ENCODE measurements at regions not wholly inside any gene's neighbourhood (a gene's known extent, or its start where the extent isn't known, plus 50 kb on each side); places are given as distances from the start of the nearest gene placed in this dataset.

DNA sequence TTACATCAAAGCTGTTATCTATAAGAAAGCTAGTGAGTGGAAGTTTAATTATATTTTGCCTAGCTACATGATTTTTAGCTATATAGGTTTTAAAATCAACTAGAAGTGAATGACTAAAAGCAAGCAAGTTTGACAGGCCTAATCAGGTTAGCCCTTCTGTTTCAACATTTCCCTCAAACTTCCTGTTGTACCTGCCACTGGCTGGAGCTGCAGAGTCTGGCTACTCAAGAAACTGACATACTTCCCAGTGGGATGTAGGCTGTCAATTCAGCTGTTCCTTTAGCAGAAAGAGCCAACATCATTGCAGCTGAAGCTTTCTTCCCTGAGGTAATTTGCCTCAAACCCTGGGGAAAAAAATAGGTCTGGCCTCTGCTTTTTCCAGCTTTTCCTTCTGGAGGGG lies 87.1 kb upstream of the TNR start:
- no peaks in the 10 kb centered on the region for H3K27me3 ChIP-seq
- no peak overlapping the region for H3K4me3 ChIP-seq
- ATAC-seq = no peak
- H3K9me3 ChIP-seq = no peaks in the 10 kb centered on the region
- TF ChIP-seq POLR2AphosphoS5 (IDR thresholded peaks at IDR 0.05) (no peak), POLR2A (IDR thresholded peaks at IDR 0.05) (no peak), EP300 (IDR thresholded peaks at IDR 0.05) (no peak)
- TF ChIP-seq, protein P1, sequence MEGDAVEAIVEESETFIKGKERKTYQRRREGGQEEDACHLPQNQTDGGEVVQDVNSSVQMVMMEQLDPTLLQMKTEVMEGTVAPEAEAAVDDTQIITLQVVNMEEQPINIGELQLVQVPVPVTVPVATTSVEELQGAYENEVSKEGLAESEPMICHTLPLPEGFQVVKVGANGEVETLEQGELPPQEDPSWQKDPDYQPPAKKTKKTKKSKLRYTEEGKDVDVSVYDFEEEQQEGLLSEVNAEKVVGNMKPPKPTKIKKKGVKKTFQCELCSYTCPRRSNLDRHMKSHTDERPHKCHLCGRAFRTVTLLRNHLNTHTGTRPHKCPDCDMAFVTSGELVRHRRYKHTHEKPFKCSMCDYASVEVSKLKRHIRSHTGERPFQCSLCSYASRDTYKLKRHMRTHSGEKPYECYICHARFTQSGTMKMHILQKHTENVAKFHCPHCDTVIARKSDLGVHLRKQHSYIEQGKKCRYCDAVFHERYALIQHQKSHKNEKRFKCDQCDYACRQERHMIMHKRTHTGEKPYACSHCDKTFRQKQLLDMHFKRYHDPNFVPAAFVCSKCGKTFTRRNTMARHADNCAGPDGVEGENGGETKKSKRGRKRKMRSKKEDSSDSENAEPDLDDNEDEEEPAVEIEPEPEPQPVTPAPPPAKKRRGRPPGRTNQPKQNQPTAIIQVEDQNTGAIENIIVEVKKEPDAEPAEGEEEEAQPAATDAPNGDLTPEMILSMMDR (IDR thresholded peaks at IDR 0.05) = no peak
- H3K36me3 ChIP-seq = no peaks in the 10 kb centered on the region
- no peaks in the 10 kb centered on the region for H3K4me1 ChIP-seq
- no peak overlapping the region for H3K27ac ChIP-seq

DNA sequence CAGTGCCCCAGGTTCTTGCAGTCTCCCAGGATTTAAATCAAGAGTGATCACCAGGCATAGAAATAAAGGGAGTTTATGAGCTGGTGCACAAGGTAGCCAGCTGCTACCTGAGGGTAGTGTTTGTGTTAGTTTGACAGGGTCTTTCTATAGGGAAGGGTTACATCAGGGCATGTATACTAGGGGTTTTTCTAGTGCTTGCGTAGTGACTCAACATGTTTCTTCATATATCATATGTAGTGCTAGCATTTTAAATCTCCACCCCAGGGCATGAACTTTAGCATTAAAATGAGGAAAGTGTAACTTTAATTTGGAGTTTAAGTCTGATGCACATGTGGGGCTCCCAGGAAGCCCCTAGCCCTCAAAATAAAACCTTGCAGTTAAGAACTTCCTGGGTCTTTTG lies 86.5 kb upstream of the TNR start:
- Histone ChIP-seq H3K27ac (no peak overlapping the region), H3K27me3 (no peaks in the 10 kb centered on the region), H3K9me3 (no peaks in the 10 kb centered on the region), H3K36me3 (no peaks in the 10 kb centered on the region), H3K4me3 (no peak overlapping the region), H3K4me1 (no peaks in the 10 kb centered on the region)
- WGBS, 2 donors (ENCODE audit: low coverage in 1 of 2) = 88 to 100% methylated on average over 1 of the region's 1 CpG
- ATAC-seq = no peak
- no peak for TF ChIP-seq POLR2AphosphoS5 (IDR thresholded peaks at IDR 0.05)

DNA sequence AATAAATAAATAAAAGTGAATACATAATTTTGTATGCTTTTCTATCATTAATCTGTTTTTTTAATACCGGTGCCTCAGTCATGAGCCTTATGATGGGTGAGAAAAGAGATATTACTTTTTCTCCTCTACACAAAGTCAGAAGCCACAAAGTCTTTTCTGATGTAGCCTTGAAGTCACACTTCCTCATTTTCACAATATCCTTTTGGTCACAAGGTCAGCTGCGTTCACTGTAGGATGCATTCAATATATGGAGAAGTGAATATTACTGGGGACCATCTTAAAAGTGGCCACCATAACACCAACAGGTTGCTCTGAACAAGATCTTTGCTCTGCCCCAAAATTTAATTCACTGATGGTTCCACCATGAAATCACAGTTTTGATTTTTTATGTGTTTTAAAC lies 83.3 kb upstream of the TNR start:
- TF ChIP-seq EP300 (IDR thresholded peaks at IDR 0.05) (no peak), POLR2A (IDR thresholded peaks at IDR 0.05) (no peak), POLR2AphosphoS5 (IDR thresholded peaks at IDR 0.05) (no peak)
- TF ChIP-seq, protein P1 (IDR thresholded peaks at IDR 0.05) = no peak
- no peak overlapping the region for H3K4me3 ChIP-seq
- no peak overlapping the region for H3K27ac ChIP-seq
- no peaks in the 10 kb centered on the region for H3K36me3 ChIP-seq
- H3K9me3 ChIP-seq = no peaks in the 10 kb centered on the region
- ATAC-seq = no peak
- WGBS, 2 donors (ENCODE audit: low coverage in 1 of 2) = 67 to 84% methylated on average over 2 of the region's 2 CpGs
- no peaks in the 10 kb centered on the region for H3K4me1 ChIP-seq
- no peaks in the 10 kb centered on the region for H3K27me3 ChIP-seq

DNA sequence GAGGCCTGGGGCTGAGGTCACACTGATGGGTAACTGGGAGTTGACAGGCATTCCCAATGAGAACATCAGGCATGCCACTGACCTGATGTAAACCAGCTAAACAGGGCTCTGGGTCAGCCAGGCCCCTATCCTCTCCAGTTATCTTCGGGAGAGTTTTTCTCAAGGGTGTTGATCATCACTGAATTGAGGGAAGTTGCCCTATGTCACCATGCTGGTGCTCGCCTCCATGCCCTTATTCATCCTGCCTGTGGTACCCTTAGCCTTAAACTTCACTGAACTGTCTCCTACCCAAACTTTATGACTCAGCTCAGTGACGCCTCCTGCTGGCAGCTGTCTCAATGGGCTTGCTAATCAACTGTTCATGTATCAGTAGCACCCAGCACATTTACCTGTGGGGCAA lies 80.7 kb upstream of the TNR start:
- Histone ChIP-seq H3K36me3 (no peaks in the 10 kb centered on the region), H3K27me3 (no peaks in the 10 kb centered on the region), H3K4me1 (no peaks in the 10 kb centered on the region), H3K27ac (no peak overlapping the region), H3K9me3 (peaks cover 0 to 10% (median 0%) of the 10 kb centered on the region in 3 donors), H3K4me3 (no peak overlapping the region)
- no peak for TF ChIP-seq POLR2A (IDR thresholded peaks at IDR 0.05)
- TF ChIP-seq, protein P1 (IDR thresholded peaks at IDR 0.05) = no peak
- no peak for TF ChIP-seq EP300 (IDR thresholded peaks at IDR 0.05)
- TF ChIP-seq POLR2AphosphoS5 (IDR thresholded peaks at IDR 0.05) = no peak
- 56% methylated on average over 3 of the region's 3 CpGs; no CpG with 5 or more reads in 1 of the 2 donors for WGBS, 2 donors (ENCODE audit: low coverage in 1 of 2)
- ATAC-seq = no peak

DNA sequence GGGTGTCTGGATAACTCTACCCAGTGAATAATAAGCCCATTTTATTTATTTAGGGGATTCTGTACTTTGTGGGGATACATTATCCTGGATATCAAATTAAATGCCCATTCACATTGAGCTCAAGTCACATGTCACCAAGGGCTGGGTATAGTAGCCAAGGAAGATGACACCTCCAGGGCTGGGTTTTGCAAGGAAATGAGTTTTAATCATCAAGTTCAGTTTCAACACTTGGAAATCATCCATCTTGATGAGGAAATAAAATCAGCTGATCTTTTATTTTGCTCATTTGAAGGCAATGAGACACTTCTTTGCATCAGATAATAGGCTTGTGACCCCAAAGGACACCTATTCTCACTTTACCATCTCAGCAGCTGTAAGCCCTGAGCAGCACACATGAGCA lies 80.0 kb upstream of the TNR start:
- peak; percentile 57 for ATAC-seq

More for the DNA sequence above, 80.0 kb upstream of the TNR start:
- Histone ChIP-seq H3K27ac (no peak overlapping the region), H3K9me3 (peaks cover 0 to 10% (median 0%) of the 10 kb centered on the region in 3 donors), H3K36me3 (no peaks in the 10 kb centered on the region), H3K4me3 (no peak overlapping the region), H3K4me1 (no peaks in the 10 kb centered on the region), H3K27me3 (no peaks in the 10 kb centered on the region)
- TF ChIP-seq POLR2A (IDR thresholded peaks at IDR 0.05) (no peak), POLR2AphosphoS5 (IDR thresholded peaks at IDR 0.05) (no peak), EP300 (IDR thresholded peaks at IDR 0.05) (no peak)
- TF ChIP-seq, protein P1 (IDR thresholded peaks at IDR 0.05) = no peak

All from gastroesophageal sphincter (tissue), 4 donors.